Breast epithelium (tissue), 3 donors: ENCODE measurements at regions not wholly inside any gene's neighbourhood (a gene's known extent, or its start where the extent isn't known, plus 50 kb on each side); places are given as distances from the start of the nearest gene placed in this dataset.
"Not testable (repeated sequence)": the region's sequence is repeated elsewhere in the genome, so short reads cannot be mapped to it uniquely, and the experiment has no call there.

ENCODE experiments used
- CTCF ChIP-seq, 3 donors: fragments of 450-650 bp; IDR thresholded peaks; one replicate each; pipeline ENCODE4 v1.5.1; 2016 to 2017; ENCODE audit warnings: antibody characterized with exemption in 3 of 3, mild to moderate bottlenecking in 3 of 3, moderate library complexity in 3 of 3
- POLR2A ChIP-seq: fragments of 450-650 bp; IDR thresholded peaks from one replicate; pipeline ENCODE4 v1.6.1; 2016; ENCODE audit warnings: antibody characterized with exemption, mild to moderate bottlenecking, moderate library complexity
- POLR2AphosphoS5 ChIP-seq, 3 donors: sonication (generic); formaldehyde crosslinking; IDR thresholded peaks; one replicate each; pipeline ENCODE4 v1.6.1; 2017; ENCODE audit warnings: antibody characterized with exemption in 3 of 3

DNA sequence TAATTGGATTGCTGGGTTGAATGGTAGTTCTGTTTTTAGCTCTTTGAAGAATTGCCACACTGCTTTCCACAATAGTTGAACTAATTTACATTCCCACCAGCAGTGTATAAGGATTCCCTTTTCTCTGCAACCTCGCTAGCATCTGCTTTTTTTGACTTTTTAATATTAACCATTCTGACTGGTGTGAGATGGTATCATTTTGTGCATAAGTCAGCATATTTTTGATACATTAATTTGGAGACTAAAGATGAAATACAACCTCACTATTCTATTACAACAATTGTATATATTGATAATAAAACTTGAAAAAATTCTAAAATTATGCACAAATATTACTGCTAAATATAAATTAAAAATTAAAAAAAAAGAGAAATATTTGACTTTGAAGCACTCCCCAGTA lies 350.9 kb downstream of the SPIN4 start:
- not testable (repeated sequence) for TF ChIP-seq CTCF (IDR thresholded peaks at IDR 0.05); POLR2A; POLR2AphosphoS5 (IDR thresholded peaks at IDR 0.05)
